IPS-11a (cell line): ENCODE measurements at regions not wholly inside any gene's neighbourhood (a gene's known extent, or its start where the extent isn't known, plus 50 kb on each side); places are given as distances from the start of the nearest gene placed in this dataset.

ENCODE experiments used
- H3K4me3 ChIP-seq: one replicate; pipeline ENCODE4 v1.5.1; 2013; ENCODE audit warnings: low read depth, low read length, control low read depth

DNA sequence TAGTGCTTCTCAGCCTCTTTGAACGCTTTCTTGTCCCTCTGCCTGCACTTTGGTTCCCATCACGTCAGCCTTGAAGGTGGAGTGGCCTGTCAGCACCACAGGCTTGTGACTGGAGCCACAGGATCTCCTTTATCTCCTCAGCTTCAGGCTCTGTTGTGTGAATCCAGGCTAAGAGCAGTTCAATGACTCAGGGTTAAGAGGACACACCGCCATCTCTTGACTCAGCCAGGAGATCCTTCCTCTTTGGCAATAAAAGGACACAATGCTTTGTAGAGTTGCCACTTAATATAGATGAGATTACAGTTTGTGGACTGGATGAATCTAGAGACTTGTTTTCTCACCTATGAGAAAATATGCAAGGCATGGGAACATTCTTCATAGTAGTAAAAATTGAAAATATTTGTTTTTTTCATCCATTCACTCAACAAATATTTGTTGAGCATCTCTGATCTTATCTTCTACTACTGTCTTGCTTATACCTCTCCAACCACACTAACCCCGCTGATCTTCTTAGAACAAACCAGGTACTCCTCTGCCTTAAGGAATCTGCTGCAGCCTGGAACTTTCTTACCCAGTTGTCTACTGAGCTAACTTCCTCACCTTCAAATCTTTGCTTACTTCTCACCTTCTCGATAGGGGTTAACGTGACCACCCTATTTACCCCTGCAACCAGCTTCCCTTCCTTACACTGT is 62.3 kb downstream of the UCHL1 start:
- H3K4me3 ChIP-seq = no peak overlapping the region

DNA sequence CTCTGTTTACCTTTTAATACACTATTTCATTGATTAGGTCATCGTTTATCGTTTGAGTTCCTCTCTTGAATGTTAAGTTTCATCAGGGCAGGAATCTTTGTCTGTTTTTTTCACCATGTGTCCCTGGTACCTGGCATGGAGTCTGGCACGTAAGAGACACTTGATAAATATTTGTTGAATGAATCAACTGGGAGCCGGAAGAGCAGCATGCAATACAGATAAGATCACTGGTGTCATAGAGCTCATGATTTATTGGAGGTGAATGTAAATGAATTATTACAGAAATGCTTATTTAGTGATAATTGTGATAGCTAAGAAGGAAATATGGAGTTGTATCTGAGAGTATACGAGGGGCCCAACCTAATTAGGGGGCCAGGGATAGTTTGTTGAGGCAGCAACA is 62.8 kb downstream of the UCHL1 start:
- no peak overlapping the region for H3K4me3 ChIP-seq

DNA sequence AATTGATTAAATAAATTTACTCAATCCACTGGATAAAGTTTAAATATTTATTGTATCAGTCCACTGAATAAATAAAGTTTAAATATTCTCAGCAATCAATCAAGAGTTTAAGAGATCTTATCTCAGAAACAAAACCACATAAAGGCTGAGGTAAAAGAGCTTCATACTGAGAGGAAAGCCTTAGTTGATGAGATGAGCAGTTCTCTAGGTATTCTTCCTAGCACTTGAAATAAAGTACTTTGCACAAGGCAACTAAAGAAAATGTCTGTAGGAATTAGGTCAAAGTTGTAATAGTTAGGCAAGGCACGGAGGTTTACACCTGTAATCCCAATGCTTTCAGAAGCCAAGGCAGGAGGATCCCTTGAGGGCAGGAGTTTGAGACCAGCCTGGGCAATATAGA is 63.5 kb downstream of the UCHL1 start:
- no peak overlapping the region for H3K4me3 ChIP-seq

DNA sequence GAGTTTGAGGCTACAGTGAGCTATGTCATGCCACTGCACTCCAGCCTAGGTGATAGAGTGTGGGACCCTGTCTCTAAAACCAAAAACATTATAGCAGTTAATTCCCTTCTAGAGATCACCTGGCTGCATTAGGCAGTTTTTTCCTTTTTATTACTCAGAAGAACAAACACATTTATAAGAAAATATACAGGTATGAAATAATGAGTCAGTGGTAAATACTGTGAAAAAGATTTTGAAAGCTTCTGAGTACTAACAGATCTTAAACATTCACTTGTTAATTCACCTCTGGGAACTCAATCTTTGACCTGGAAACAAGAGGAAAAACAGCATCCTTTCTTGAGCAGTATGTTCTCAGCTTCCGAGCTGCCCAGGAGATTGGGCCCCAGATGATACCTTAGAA is 64.1 kb downstream of the UCHL1 start:
- no peak overlapping the region for H3K4me3 ChIP-seq

DNA sequence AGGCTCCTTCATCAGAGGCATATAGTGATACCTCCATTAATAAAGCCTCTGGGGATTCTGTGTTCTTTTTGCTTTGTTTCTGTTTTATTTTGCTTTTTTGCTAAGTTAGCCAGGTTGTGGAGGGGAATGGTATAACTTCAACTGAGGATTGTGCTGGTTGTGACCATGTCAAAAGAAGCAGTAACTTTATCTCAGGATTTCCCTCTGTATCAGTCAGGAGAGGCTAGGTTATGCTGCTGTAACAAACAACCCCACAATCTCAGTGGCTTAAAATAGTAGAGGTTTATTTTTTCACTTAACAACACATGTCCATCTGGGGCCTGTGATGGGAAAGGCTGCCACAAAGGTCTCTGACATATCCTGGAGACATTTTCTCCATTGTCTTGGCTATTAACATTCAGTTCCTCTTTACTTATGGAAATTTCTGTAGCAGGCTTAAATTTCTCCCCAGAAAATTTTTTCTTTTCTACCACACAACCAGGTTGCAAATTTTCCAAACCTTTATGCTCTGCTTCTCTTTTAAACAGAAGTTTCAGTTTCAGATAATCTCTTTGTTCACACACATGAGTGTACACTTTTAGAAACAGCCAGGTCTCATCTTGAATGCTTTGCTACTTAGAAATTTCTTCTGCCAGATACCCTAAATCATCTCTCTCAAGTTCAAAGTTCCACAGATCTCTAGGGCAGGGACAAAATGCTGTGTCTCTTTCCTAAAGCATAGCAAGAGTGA is 64.7 kb downstream of the UCHL1 start:
- no peak overlapping the region for H3K4me3 ChIP-seq

DNA sequence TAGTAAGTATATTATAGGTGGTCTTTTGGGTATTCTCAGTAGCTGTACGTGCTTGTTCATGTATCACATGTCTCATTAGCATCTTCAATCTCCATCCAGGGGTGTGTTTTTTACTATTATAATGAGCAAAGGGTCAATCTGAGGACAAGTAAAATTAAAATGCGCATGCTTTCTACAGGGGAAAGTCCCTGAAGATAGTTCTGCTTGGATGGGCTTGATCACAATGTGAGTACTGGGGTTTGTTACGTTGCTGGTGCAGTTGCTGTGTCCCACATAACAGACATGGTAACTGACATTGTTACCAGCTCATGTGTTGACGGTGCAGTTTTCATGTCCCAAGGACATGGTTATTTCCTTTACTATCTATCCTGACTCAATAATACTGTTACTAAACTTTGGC is 65.9 kb downstream of the UCHL1 start:
- no peak overlapping the region for H3K4me3 ChIP-seq

DNA sequence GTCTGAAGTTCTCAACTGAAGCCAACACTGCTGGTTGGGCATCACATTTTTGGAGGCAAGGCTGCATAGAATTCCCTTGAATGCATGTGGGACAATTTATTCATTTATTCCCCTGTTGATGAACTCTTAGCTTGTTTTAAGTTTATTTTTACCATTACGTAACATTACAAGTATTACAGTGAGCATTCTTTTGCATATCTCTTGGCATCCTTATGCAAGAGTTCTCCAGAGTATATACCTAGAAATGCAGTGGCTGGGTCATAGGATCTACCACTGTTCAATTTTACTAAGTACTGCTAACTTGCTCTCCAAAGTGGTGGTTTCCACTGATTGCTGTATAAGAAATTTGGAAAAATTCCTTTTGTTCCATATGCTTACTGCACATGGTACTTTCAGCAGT is 66.5 kb downstream of the UCHL1 start:
- no peak overlapping the region for H3K4me3 ChIP-seq

DNA sequence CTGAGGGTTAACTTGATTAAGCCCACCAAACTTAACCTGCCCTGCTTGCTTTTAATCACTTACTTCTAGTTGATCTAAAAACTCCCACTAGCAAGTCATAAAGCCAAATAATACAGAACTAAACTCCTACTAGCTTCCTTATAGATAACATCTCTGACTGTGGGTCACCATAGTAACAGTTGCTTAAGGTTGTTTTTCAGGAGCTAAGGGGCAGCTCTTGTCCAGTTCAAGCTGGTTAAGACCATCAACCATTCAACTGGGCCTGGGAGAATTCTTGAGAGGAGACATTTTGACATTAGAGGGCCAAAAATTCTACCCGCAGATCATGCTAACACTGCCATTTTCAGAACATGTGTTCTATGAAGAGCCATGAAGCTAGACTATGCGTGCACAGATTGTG is 67.0 kb downstream of the UCHL1 start:
- H3K4me3 ChIP-seq = no peak overlapping the region

DNA sequence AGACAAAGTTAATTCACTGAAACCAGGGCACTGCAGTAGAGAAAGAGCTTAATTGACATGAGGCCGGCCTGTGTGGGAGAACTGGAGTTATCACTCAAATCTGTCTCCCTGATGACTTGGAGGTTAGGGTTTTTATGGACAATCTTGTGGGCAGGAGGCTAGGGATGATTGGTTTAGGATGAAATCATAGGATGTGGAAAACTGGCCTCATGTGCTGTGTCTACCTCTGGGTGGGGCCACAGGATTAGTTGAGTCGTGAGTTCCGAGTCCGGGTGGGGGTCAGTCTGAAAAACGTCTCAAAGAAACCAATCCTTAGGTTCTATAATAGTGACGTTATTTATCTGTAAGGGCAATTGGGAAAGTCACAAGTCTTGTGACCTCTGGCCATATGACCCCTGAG is 68.1 kb downstream of the UCHL1 start:
- no peak overlapping the region for H3K4me3 ChIP-seq

DNA sequence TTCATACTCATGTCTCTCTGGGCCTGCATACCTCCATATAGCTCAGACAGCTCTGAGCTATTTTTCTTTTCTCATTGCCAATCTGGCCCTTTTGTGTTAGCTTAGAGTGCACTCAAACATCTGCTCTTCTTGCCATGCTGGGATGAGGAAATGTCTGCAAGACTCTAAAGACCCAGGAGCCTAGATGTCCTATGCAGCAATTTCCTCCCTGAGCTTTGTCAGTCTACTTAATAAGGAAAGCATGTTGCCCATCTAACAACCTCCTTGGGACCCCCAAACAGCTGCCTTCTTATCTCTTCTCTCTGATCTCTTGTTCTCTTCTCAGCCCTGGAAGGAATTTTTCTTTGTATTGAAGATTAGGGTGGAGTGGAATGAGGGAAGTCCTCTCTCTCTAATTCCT is 69.2 kb downstream of the UCHL1 start:
- no peak overlapping the region for H3K4me3 ChIP-seq

DNA sequence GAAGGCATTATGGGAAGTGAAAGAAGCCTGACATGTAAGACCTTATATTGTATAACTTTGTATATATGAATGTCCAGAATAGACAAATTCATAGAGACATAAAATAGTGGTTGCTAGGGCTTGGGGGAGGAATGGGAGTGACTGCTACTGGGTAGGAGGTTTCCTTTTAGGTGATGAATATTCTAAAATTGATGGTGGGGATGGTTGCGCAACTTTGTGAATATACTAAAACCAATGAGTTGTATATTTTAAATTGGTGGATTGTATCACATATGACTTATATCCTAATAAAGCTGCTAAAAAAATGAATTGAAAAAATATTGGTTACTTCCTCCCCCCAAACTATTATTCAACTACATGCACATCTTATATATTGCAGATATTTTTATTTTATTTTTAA is 70.0 kb downstream of the UCHL1 start:
- H3K4me3 ChIP-seq = no peak overlapping the region

DNA sequence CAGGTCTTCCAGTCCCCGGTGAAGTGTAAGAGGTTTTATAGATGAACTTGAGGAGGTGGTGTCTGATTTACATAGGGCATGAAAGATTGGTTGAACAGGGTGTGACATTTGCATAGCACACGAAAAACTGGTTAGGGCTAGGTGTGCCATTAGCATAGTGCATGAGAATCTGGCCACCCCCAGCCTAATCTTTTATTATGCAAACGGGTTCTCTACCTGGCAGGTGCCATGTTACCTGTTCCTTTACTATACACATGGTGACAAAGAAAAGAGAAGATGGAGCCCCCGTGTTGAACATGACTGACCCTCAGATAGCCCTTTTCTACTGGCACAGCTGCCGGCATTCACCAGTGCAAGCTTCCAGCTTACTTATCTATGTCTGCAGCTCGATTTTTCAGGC is 71.0 kb downstream of the UCHL1 start:
- no peak overlapping the region for H3K4me3 ChIP-seq

DNA sequence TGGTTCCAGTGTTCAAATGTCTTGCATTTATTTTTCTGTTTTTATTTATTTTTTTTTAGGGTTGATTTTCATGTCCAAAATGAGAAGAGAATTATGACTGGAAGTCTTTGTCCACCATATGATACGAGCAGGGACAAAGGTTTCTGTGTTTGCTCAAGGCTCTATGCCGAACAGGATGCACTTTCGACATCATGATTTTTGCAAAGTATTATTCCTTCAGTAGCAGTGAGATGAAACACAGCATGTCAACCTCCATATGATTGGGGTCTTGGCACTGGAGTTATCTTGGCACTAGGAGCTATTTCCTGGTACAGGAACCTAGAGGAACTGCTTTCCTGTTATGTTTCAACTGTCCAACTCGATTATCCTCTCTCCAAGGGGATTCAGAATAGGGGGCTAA is 72.6 kb downstream of the UCHL1 start:
- H3K4me3 ChIP-seq = no peak overlapping the region

DNA sequence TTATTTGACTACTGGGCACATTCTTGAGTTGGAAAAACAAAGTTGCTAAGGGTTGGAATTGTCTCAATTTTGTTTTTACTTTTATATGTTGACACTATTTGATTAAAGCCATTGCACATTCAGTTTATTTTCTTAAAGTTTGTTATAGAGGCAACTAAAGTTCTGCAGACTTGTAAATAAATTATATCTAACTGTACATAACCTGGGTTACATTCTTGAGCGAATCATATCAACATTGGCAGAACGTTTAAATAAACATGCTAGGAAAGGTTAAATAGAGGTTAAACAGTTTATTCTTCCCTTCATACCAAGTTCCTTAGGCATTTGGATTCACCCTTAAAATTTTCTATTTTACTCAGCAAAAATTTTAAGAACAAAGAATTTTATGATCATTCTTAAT is 74.5 kb downstream of the UCHL1 start:
- no peak overlapping the region for H3K4me3 ChIP-seq

DNA sequence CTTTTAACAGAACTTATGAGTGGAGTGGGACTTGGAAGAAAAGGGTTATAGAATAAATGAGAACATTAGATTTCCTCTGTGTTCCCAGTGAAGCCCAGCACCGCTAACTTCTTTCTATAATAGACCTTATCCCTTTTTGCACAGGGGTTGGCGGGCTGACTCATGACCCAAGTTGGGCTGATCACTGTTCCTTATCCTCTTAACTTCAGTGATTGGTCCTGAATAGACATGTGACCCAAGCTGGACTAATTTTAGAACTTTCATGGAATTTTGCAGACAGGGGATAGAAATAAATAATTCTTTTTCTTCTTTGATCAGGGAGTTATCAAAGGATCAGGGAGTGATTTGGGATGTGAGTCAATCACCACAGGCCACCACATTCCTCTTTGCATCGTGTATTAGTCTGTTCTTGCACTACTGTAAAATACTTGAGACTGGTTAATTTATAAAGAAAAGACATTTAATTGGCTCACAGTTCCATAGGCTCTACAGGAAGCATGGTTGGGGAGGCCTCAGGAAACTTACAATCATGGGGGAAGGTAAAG is 75.9 kb downstream of the UCHL1 start:
- H3K4me3 ChIP-seq = no peak overlapping the region

DNA sequence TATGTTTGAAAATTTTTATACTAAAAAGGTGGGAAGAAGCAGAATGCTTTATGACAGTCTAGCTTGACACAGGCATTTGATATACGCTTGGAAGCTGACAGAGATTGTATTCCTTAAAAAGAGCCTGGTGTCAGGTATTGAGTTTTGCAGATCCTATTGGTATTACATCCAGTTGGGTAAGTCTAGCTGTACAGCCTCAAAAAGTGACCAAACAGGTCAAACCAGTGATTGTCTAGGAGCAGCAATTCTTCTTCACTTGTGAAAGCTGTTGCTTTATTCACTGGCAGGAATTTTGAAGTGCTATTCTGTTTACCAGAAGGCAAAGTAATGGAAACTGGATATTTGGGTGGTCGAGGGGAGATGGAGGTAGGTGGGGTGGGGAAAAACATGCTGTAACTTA is 77.5 kb downstream of the UCHL1 start:
- no peak overlapping the region for H3K4me3 ChIP-seq

DNA sequence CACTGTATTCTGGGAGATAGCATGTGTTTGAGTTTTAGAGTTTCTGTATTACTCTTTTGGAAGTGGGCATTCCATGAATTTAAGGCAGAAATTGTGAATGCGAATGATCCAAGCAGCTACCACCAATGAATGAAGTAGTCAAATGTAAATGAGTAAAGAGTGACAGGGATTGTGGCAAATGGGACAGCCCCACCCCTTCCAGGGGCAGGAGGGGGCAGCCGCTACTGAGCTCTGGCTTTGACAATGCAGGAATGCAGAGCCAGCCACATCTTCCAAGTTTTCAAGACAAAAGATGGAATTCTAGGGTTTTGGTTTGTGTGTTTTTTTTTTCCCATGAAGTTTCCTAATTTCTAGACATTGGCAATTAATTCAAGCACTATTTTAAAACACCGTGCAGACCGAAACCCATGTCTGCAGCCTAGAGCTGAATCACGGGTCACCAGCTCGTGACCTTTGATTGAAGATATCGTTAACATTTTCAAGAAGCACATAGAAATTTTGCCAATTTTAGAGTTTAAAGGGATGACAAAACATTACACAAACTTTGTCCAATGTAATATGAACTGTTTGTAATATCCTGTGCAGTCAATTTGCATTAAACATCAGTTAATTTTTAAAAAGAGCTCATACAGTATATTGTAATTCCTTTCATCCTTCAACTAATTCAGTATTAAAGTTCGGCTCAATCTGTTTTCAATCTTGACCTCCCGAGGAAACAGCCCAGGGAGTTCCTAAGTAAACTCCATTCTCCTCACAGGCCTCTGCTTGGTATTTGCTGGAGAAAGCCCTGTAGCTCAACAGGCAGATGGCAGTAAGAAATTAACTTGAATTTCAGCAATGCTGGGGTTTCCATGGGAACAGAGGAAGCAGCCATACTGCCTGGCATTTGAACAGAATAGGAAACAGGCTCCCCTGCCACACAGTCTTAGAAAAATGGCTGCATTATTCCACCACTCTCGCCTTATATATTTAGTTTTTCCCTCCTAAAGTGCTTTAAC is 83.4 kb downstream of the UCHL1 start:
- H3K4me3 ChIP-seq = no peak overlapping the region

DNA sequence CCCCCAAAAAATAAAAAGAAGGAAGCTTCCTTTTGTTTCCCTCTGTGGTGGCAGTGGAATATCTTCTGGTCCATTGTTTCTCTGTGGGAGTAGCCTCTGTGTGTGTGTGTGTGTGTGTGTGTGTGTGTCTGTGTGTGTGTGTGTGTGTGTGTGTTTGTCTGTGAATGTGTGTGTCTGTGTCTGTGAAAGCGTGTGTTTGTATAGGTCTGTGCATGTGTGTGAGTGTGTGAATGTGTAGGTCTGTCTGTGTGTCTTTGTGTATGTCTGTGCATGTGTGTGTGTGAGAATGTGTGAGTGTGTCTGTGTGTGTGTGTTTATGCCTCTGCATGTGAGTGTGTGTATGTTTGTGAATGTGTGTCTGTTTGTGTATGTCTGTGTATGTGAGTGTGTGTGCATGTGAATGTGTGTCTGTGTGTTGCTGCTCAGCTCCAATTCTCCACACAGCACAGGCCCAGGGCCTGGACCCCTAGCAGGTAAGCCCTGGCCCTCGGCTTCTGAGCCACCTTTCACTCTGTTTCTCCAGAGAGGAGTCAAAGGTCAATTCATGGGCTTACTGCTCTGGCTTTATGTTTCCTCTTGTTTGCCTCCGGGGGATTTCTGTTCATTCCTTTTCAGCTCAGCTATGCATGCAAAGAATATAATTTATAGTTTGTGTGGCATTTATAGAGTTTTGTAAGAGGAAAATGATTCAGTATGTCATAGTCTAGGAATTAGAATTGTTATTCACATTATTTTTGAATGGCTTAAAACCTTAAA is 89.8 kb downstream of the UCHL1 start:
- H3K4me3 ChIP-seq = no peak overlapping the region

DNA sequence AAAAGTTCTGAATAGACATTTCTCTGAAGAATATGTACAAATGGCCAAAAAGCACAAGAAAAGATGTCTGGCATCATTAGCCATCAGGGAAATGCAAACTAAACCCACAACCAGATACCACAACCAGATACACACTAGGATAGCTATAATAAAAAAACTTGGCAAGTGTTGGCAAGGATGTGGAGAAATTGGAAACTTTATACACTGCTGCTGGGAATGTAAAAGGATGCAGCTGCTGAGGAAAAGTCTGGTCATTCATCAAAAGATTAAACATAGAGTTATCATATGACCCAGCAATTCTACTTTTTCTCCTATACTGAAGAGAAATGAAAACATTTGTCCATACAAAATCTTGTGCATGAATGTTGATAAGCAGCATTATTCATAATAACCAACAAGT is 92.3 kb downstream of the UCHL1 start:
- no peak overlapping the region for H3K4me3 ChIP-seq

DNA sequence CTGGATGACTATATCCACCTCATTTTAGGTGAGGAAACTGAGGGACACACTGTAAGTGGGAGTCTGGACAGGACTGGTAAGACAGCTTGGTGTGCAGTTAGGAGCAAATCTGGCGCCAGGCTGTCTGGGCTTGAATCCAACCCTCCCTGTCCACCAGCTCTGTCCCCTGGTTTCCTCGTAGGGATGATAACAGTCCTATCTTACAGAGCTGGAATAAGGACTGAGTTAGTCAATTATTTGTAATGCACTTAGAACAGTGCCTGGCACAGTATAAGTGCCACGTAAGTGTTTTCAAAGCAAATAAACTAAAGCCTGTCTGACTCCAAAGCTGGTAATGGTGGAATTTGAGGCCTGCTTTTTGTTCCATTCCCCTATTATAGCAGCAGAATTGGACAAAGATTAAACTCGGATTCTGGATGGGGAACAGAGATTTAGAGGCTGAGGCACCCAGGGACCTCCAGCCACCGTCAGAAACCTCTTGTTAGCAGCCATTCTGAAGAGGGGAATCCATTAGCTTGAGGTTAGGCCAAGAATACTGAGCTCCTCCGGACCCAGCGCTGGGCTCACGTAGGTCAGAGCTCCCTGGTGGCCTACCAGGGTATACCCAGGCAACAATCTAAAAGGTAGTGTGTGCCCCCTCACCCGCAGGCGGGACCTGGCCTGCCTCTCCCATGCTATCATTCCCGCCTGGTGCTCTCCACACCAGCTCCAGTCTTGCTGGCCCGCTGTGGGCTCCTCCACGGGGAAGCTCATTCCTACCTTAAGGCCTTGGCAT is 102.1 kb downstream of the UCHL1 start:
- H3K4me3 ChIP-seq = no peak overlapping the region
